Endothelial cell of umbilical vein (primary cell): ENCODE measurements at regions not wholly inside any gene's neighbourhood (a gene's known extent, or its start where the extent isn't known, plus 50 kb on each side); places are given as distances from the start of the nearest gene placed in this dataset.

Source experiments
- BruUV-seq: library from RNA; stranded (reverse); fragments of 400-500 nt; replicated peaks from 2 replicates; lab custom pipeline; 2021; lab: Mats Ljungman, UMichigan
- CTCF ChIA-PET: fragments of 300-600, 350-600 bp; sonication (Branson Sonifier 250); formaldehyde crosslinking; loops from one replicate; lab custom pipeline; 2021; ENCODE audit warnings: antibody characterized with exemption, inconsistent platforms; lab: Charles Lee
- POLR2A ChIA-PET: fragments of 300-600, 350-600 bp; sonication (Branson Sonifier 250); formaldehyde crosslinking; loops from one replicate; lab custom pipeline; 2021; ENCODE audit warnings: antibody characterized with exemption, inconsistent platforms; lab: Charles Lee
- DNase-seq: peaks from one replicate; pipeline ENCODE4 v3.0.0-alpha.2; 2011; ENCODE audit warnings: low read depth, low spot score
- FAIRE-seq: peaks from 2 replicates; lab custom pipeline; 2011; peaks lifted over from hg19 to GRCh38; lab: Jason Lieb, UNC
- H2AFZ ChIP-seq: 2 replicates; pipeline ENCODE4 v1.6.0; 2012; ENCODE audit warnings: low read depth, low read length, control low read depth, inconsistent platforms
- H3K27ac ChIP-seq: 2 replicates; pipeline ENCODE4 v1.5.1; 2011; ENCODE audit warnings: low read depth, mild to moderate bottlenecking, control low read depth, low read length, moderate library complexity; ENCODE audit not compliant: insufficient read depth
- H3K27me3 ChIP-seq, 2 experiments: 2 replicates each; pipeline versions ENCODE4 v1.6.0 to v1.6.1; 2011; ENCODE audit warnings: low read length in 2 of 2, mixed read lengths in 1 of 2; ENCODE audit not compliant: control insufficient read depth in 2 of 2, insufficient read depth in 2 of 2
- H3K36me3 ChIP-seq, 2 experiments: 2 replicates in 1 of 2; 3 replicates in 1 of 2; pipeline ENCODE4 v1.5.1; 2011; ENCODE audit warnings: low read length in 2 of 2, mild to moderate bottlenecking in 1 of 2, moderate library complexity in 1 of 2; ENCODE audit not compliant: control insufficient read depth in 2 of 2, insufficient read depth in 2 of 2; ENCODE audit errors: extremely low read depth in 1 of 2
- H3K4me1 ChIP-seq: 3 replicates; pipeline ENCODE4 v1.5.1; 2011; ENCODE audit warnings: mild to moderate bottlenecking, low read length; ENCODE audit not compliant: control insufficient read depth, insufficient read depth; ENCODE audit errors: extremely low read depth
- H3K4me2 ChIP-seq: 2 replicates; pipeline ENCODE4 v1.6.1; 2011; ENCODE audit warnings: low read length, control low read depth, mixed read lengths; ENCODE audit not compliant: insufficient read depth
- H3K4me3 ChIP-seq, 3 experiments: fragments of 200-600 bp in 1 of 3; sonication (generic), shearing (Covaris generic) in 1 of 3; replicated peaks in 1 of 3; 2 replicates each; pipeline ENCODE4 v1.5.1; 2011 to 2016; ENCODE audit warnings: control low read depth in 3 of 3, low read length in 3 of 3, mild to moderate bottlenecking in 2 of 3, inconsistent platforms in 1 of 3, low read depth in 1 of 3, moderate library complexity in 1 of 3; ENCODE audit not compliant: insufficient read depth in 1 of 3
- H3K79me2 ChIP-seq: 2 replicates; pipeline ENCODE4 v1.6.0; 2012; ENCODE audit warnings: low read length, inconsistent platforms; ENCODE audit not compliant: control insufficient read depth, insufficient read depth
- H3K9ac ChIP-seq: replicated peaks from 2 replicates; pipeline ENCODE3; 2011; ENCODE audit warnings: low read length, control low read depth; ENCODE audit not compliant: insufficient read depth; ENCODE audit errors: extremely low read depth
- H3K9me1 ChIP-seq: replicated peaks from 3 replicates; pipeline ENCODE4 v1.6.0; 2011; ENCODE audit warnings: mild to moderate bottlenecking, low read length; ENCODE audit not compliant: control insufficient read depth, insufficient read depth; ENCODE audit errors: extremely low read depth
- H3K9me3 ChIP-seq: replicated peaks from 2 replicates; pipeline ENCODE4 v1.5.1; 2012; ENCODE audit warnings: low read length, inconsistent platforms; ENCODE audit not compliant: control insufficient read depth, insufficient read depth
- H4K20me1 ChIP-seq: replicated peaks from 2 replicates; pipeline ENCODE3; 2011; ENCODE audit warnings: mild to moderate bottlenecking, low read length; ENCODE audit not compliant: control insufficient read depth, insufficient read depth; ENCODE audit errors: extremely low read depth
- CTCF ChIP-seq, 2 donors: IDR thresholded peaks; 1 replicate in 1 of 2; 2 replicates in 1 of 2; pipeline ENCODE4 v1.5.1; 2011; ENCODE audit warnings: low read length in 2 of 2, mild to moderate bottlenecking in 2 of 2, moderate library complexity in 2 of 2, control low read depth in 1 of 2, inconsistent platforms in 1 of 2, low read depth in 1 of 2; ENCODE audit not compliant: insufficient read depth in 1 of 2; ENCODE audit errors: extremely low read depth in 1 of 2
- EZH2 ChIP-seq: IDR thresholded peaks from 2 replicates; pipeline ENCODE4 v1.6.1; 2012; ENCODE audit warnings: borderline replicate concordance, low read depth, mild to moderate bottlenecking, moderate library complexity, low read length, inconsistent platforms; ENCODE audit not compliant: severe bottlenecking
- FOS ChIP-seq: IDR thresholded peaks from 2 replicates; pipeline ENCODE4 v1.6.1; 2011; ENCODE audit warnings: mild to moderate bottlenecking, low read length, moderate library complexity, borderline replicate concordance; ENCODE audit not compliant: insufficient read depth
- GATA2 ChIP-seq: IDR thresholded peaks from 2 replicates; pipeline ENCODE4 v1.7.0; 2011; ENCODE audit warnings: low read depth, mild to moderate bottlenecking, moderate library complexity, mixed read lengths, low read length; ENCODE audit not compliant: insufficient read length, insufficient read depth
- JUN ChIP-seq: IDR thresholded peaks from 2 replicates; pipeline ENCODE4 v1.6.1; 2011; ENCODE audit warnings: borderline replicate concordance, low read depth; ENCODE audit not compliant: insufficient read length, insufficient read depth
- MAX ChIP-seq: IDR thresholded peaks from 2 replicates; pipeline ENCODE4 v1.6.1; 2011; ENCODE audit not compliant: insufficient read depth, insufficient read length
- MYC ChIP-seq: IDR thresholded peaks from one replicate; pipeline ENCODE4 v1.6.1; 2011; ENCODE audit warnings: mild to moderate bottlenecking, low read depth, low read length
- POLR2A ChIP-seq: IDR thresholded peaks from 2 replicates; pipeline ENCODE4 v1.6.1; 2012; ENCODE audit warnings: low read depth, mild to moderate bottlenecking, control low read depth, low read length
- POLR2AphosphoS5 ChIP-seq: IDR thresholded peaks from 2 replicates; pipeline ENCODE4 v1.6.1; 2012; ENCODE audit warnings: low read depth, mild to moderate bottlenecking, control low read depth, low read length, moderate library complexity; ENCODE audit not compliant: insufficient read depth
- dilution Hi-C: fragments of 300-500 bp; cut with MboI; formaldehyde crosslinking; loops from one replicate; pipeline ENCODE4 v1.15.0; 2019; ENCODE audit warnings: low sequenced_read_pairs; ENCODE audit not compliant: extremely low pct_ligation_motif_present
- intact Hi-C: fragments of 100-400 bp; cut with micrococcal nuclease; formaldehyde crosslinking; loops from one replicate; pipeline ENCODE4 v1.10.0; 2022

- Histone ChIP-seq H3K27ac (no peak overlapping the region), H3K9me1 (no peaks in the 10 kb centered on the region), H3K4me3 (no peak overlapping the region), H3K4me2 (no peak overlapping the region), H3K27me3 (no peaks in the 10 kb centered on the region), H3K79me2 (no peaks in the 10 kb centered on the region), H3K36me3 (no peaks in the 10 kb centered on the region), H2AFZ (no peak overlapping the region), H3K9me3 (no peaks in the 10 kb centered on the region), H3K9ac (no peak overlapping the region), H4K20me1 (no peaks in the 10 kb centered on the region), H3K4me1 (peaks cover 9% of the 10 kb centered on the region)
- intact Hi-C loops (no loop called here), dilution Hi-C loops (no loop called here)
- FAIRE-seq (no peak), DNase-seq (no peak)
- TF ChIP-seq GATA2 = no peak
- no peak for TF ChIP-seq MAX
- no peak for TF ChIP-seq EZH2
- no peak for TF ChIP-seq CTCF (IDR thresholded peaks at IDR 0.05; ENCODE audit: extremely low read depth in 1 of 2, insufficient read depth in 1 of 2, low read depth in 1 of 2, low read length in 2 of 2)
- TF ChIP-seq POLR2A = no peak
- no peak for TF ChIP-seq JUN
- TF ChIP-seq POLR2AphosphoS5 = no peak
- no peak for TF ChIP-seq FOS
- no peak for TF ChIP-seq MYC
- no TSS peak for BruUV-seq
- POLR2A ChIA-PET = no interaction called here
- CTCF ChIA-PET = interaction anchor here (0.9 kb wide), 1 partner anchor 56 kb away, joined by 3 read pairs; the partner anchor contains the start of gene SDK1
Measured at GRCh38 chr7:3245077-3245476, 56.0 kb upstream of the SDK1 start.
